ENCODE measurements at regions not wholly inside any gene's neighbourhood (a gene's known extent, or its start where the extent isn't known, plus 50 kb on each side); places are given as distances from the start of the nearest gene placed in this dataset.

DNA sequence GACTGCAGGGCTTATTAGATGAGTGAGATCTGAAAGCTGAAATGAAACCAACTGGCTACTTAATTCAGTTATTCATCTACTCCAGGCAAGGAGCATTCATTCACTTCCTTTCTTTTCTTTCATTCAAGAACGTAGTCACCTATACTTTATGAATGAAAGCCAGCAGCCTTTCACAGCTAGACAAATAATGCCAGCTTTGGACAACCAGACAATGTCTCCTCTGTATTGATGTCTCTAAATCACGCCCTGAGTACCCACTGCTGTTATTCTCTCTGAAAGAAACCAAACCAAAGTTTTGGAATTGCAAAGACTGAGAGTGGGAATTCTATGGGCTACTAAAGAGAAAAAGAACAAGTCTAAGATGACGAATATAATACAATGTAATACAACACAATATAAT lies 121.2 kb upstream of the PTPN3 start:
- TF ChIP-seq, protein P1, sequence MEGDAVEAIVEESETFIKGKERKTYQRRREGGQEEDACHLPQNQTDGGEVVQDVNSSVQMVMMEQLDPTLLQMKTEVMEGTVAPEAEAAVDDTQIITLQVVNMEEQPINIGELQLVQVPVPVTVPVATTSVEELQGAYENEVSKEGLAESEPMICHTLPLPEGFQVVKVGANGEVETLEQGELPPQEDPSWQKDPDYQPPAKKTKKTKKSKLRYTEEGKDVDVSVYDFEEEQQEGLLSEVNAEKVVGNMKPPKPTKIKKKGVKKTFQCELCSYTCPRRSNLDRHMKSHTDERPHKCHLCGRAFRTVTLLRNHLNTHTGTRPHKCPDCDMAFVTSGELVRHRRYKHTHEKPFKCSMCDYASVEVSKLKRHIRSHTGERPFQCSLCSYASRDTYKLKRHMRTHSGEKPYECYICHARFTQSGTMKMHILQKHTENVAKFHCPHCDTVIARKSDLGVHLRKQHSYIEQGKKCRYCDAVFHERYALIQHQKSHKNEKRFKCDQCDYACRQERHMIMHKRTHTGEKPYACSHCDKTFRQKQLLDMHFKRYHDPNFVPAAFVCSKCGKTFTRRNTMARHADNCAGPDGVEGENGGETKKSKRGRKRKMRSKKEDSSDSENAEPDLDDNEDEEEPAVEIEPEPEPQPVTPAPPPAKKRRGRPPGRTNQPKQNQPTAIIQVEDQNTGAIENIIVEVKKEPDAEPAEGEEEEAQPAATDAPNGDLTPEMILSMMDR (conservative IDR thresholded peaks at IDR 0.05 in 1 of 2, IDR thresholded peaks at IDR 0.05 in 1 of 2; ENCODE audit: low read depth in 1 of 2, low read length in 2 of 2), result no peak
- no peak for TF ChIP-seq EZH2 (IDR thresholded peaks at IDR 0.05; ENCODE audit: low read length, missing control alignments)
